GM19023 (cell line): ENCODE measurements at regions not wholly inside any gene's neighbourhood (a gene's known extent, or its start where the extent isn't known, plus 50 kb on each side); places are given as distances from the start of the nearest gene placed in this dataset.

Source experiments
- ATAC-seq: cut with Tn5 transposase; IDR thresholded peaks from one replicate; pipeline ENCODE4 v1.9.1; 2021; ENCODE audit warnings: mild to moderate bottlenecking, moderate library complexity; ENCODE audit not compliant: unreplicated experiment

GRCh38 chr18:78770139-78770822 lies 209.3 kb upstream of the SALL3 start:
- ATAC-seq, result no peak

DNA sequence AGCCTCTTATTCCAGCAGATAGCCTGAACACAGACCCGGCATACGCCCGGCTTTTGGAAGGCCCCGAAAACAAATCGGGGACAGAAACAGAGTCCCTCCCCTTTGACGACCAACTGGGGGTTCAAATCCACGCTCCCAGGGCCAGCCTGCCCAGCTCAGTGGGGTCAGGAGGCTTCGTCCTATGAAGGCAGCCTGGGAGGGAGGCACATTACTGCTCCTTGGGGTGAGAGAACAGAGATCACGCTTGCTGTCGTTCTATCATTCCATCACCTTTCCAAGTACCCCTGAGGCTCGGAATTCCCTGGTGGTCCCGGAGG lies 208.8 kb upstream of the SALL3 start:
- no peak for ATAC-seq

DNA sequence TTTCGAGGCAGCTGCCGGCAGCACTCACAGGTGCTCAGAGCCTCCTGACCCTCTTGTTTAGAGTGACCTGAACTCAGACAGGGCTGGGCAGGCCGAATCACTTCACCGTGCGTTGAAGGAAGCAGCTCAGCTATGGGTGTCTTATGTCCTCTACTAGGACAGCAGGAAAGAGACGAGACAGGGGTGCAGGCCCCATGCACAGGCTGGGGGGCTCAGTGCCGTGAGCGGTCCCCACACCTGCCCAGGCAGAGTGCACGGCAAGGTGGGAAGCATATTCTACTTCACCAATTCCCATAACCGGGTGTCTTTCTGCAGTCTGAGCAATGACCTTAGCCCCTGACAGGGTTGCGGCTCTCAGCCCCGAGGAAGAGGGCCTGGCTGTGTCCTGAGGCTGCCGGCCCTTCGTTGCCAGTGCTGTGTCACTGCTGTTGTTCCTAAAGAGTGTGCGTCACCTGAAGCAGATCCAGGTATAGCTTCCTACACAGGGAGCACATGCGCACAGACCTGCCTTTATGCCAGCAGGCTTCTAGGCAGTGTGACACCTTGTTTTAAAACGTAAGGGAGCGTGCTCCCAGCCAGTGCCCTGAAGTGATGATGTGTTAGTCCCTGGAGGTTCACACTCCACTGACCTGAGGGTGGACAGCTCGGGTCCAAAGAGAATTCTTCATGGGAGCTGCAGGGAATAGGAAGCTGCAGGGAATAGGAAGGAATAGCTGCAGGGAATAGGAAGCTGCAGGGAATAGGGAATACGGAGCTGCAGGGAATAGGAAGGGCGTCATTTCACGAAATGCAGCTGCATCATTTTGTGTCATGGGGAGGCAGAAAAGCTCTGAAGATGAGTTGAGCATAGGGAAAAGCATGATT lies 207.9 kb upstream of the SALL3 start:
- ATAC-seq, result no peak

GRCh38 chr18:78772360-78773302 lies 207.0 kb upstream of the SALL3 start:
- no peak for ATAC-seq

DNA sequence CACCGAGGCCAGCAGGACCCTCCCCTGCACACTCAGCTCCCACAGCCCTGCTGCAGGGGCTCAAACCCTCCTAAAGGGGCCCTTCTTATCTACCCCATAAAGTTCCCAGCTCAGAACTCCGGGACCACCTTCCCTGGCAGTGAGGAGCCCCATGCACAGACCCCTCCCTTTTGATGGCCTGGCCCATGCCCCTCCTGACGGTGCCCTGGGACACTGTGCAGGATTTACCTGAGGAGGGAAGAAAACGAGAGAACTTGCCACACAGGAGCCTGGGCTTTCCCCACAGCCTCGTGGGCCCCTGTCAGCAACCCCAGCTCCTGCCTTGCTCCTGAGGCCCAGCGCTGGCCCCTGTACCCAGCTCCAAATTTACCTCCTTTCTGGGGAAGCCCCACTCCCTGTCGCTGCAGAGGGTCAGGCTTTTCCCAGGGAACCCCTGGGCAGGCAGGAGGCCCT lies 206.3 kb upstream of the SALL3 start:
- no peak for ATAC-seq

GRCh38 chr18:78773819-78774218 lies 205.8 kb upstream of the SALL3 start:
- no peak for ATAC-seq

- no peak for ATAC-seq
These were observed 204.9 kb upstream of the SALL3 start for GRCh38 chr18:78774741-78775141.

GRCh38 chr18:78776151-78776550 lies 203.5 kb upstream of the SALL3 start:
- ATAC-seq, result no peak

GRCh38 chr18:78776706-78777285 lies 202.8 kb upstream of the SALL3 start:
- ATAC-seq, result no peak

GRCh38 chr18:78777992-78778391 lies 201.6 kb upstream of the SALL3 start:
- no peak for ATAC-seq

DNA sequence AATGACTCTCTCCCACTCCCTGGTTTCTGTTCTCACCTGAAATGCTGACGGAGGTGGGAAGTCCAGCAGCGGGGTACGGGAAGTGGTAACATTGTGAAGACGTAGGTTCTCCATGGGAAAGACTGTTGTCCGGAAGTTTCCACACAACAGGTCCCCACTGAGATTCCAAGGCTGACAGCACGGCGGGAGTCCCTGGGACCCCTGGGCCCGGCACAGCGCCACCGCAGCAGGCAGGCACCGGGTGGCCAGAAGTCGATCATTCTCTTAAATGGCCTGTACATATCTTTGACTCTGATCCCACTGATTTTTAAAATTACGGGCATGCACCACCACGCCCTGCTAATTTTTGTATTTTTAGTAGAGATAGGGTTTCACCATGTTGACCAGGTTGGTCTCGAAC lies 201.0 kb upstream of the SALL3 start:
- no peak for ATAC-seq

DNA sequence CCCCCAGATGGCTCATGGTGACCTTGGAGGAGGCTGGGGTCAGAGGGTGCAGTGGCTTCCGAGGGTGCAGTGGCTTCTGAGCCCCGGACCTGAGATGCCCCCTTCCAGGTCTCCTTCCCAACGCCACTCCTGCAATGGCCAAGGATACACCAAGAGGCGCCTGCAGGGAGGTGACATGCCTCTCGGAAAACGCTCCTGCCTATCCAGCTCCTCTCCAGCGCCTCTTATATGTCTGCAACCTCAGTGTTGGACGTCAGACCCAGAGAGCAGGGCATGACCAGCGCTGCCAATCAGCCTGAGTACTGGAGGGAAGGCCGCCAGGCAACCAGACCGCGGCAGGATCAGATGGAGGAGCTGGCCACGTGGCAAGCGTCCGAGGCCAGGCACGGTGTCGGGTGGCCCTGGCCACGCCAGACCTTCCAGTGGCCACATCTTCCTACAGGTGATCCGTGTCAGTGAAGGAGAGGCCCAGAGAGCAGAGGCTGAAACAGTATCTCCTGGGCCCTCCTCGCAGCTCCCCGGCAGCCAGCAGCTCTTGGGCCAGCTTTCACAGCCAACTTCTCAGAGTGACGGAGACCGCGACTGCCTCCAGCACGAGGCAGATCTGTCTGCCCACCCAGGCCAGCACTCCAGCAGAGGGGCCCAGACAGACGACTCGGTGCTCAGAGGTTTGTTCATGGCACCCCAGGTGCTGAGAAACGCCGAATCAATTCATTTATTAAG lies 199.5 kb upstream of the SALL3 start:
- ATAC-seq, result no peak

DNA sequence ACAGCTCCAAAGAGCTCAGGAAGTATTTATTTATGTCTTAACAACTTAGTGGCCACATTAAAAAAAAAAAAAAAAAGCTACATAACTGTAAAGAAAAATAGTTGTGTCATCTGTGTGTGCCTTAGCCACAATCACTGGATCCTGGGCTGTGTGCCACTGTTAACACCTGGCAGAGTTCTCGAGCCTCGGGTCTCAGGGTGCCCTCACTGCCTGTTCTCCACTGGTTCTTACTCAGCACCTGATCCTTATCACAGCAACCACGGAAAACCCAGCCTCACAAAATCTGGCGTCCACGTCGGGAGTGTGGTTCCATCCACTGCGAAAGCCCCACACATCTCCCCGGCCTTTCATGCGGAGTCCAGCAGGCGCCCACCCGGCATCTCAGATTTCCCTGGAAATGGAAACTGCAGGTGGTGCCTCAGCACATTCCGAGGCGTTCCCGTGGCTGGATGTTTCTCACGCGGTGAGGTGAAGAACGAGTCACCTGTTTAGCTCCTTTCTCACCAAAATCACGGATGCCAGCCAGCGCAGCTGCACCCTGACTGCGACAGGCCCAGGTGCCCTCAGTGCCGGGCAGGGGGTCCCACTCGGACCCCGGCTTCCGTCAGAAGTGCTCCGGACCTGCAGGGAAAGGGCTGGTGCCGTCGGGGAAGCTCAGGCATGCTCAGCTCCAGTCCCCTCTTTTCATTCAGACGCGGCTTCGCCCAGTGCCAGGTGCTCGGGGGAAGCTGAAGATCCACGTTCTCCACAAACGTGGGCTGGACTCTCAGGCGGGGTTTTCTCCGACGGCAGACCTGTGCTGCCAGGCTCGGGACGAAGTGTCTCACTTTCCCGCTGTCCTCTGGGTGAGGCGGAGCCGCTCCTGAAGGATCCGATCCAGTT lies 198.7 kb upstream of the SALL3 start:
- ATAC-seq, result no peak

- ATAC-seq, result no peak
These were observed 198.0 kb upstream of the SALL3 start for GRCh38 chr18:78781601-78781960.

- ATAC-seq, result no peak
These were observed 196.6 kb upstream of the SALL3 start for GRCh38 chr18:78782951-78783563.

DNA sequence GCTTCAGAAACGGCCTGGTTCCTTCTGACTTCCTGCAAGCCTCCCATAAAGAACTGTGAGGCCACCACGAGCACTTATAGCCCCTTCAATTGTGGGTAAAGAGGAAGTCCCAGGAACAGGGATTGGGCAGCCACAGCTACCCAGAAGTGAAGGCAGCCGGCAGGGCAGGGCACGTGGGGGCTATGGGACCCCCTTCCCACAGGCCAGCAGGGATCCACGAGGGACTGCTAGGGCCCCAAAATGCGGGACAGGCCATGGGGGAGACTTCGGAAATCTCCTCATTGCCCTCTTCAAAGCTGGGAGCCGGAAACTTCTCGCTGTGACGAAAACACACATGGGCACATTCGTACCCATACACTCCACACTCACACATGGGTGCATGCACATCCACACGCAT lies 196.1 kb upstream of the SALL3 start:
- no peak for ATAC-seq

DNA sequence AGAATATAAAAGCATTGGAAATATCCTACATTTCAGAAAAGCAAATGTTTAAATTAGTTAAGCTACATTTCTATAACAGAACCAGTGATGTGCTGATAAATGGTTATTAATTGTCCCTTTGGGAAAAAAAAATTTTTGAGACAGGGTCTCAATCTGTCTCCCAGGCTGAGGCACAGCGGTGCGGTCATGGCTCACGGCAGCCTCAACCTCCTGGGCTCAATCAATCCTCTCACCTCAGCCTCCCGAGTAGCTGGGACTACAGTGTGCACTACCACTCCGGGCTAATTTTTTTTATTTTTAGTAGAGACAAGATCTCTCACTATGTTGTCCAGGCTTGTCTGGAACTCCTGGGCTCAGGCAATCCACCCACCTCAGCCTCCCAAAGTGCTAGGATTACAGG lies 194.8 kb upstream of the SALL3 start:
- ATAC-seq, result no peak

DNA sequence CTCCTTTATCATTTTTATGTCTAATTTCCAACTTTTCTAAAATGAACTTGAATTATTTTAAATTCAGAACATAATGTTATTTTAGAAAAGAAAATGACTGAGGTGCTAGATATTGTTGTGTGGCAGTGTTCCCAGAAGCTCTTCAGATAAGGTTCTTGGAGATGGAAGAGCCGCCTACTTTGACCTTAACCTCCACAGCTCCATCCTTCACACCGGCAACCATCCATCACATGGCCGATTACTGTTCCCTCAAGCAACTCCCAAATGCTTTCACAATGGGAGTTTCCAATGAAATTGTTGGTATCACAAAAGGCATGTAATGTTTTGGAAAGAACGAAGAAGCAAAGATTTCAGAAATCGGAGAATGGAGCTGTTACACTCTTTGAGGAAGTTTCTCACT lies 193.9 kb upstream of the SALL3 start:
- no peak for ATAC-seq

DNA sequence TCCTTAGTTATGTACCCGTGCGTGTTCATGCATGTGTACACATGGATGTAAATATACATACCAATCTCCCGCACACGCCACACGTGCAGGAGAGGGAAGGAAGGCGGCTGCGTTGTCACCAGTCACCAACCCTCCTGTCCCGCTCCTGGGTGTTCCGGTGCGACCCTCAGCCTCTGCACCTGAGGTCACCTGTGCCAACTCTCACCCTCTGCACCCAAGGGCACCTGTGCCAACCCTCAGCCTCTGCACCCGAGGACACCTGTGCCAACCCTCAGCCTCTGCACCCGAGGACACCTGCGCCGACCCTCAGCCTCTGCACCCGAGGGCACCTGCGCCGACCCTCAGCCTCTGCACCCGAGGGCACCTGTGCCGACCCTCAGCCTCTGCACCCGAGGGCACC lies 192.8 kb upstream of the SALL3 start:
- ATAC-seq, result no peak
